ENCODE measurements at regions not wholly inside any gene's neighbourhood (a gene's known extent, or its start where the extent isn't known, plus 50 kb on each side); places are given as distances from the start of the nearest gene placed in this dataset.
"Not testable (repeated sequence)": the region's sequence is repeated elsewhere in the genome, so short reads cannot be mapped to it uniquely, and the experiment has no call there.

DNA sequence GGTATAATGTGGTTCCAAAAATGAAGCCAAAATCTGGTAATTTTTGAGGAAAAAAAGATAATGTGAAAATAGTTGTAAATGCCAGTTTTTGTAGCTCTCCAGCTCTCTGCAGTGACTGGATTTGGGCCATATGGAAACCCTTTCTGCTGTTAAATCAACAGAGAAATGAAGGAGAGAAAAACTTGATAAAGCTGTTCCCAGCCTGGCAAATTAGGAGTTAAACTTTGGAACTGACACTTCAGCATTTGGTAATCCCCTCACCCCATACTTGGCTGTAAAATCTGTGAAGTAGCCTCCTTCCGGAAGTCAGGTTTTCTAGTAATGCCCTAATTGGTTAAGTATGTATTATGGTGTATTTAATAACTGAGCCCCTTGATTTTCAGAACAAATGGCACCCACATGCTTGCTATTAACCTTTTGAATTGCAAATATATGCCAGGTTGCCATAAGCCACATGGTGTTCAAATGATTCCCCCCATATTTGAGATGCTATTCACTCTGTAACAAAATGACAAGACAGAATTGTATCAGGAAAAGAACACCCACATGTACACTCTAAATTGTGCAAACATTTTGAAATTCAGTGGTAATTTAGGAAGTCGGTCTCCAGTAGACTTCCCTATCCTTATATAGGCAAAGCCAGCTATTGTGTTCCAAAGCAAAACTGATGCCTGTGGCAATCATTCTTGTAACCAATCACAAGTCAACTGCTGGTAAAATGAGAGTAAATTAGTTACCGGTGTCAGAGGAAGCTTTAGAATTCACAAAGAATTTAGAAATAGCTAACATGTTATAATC lies 96.3 kb upstream of the ADAMTS3 start:
- Histone ChIP-seq H3K27ac (no peak overlapping the region), H3K9me3 (no peaks in the 10 kb centered on the region), H3K36me3 (no peaks in the 10 kb centered on the region), H3K4me1 (no peaks in the 10 kb centered on the region), H3K27me3 (no peaks in the 10 kb centered on the region), H3K4me3 (no peak overlapping the region)
- intact Hi-C loops (cut with DNase I; ENCODE audit: low total_unique reads): no loop called here
- no peak for TF ChIP-seq CTCF (IDR thresholded peaks at IDR 0.05)
- TF ChIP-seq POLR2AphosphoS5 (IDR thresholded peaks at IDR 0.05): no peak
- TF ChIP-seq POLR2A (IDR thresholded peaks at IDR 0.05): no peak
- no peak for DNase-seq (ENCODE audit: low spot score in 2 of 2)

DNA sequence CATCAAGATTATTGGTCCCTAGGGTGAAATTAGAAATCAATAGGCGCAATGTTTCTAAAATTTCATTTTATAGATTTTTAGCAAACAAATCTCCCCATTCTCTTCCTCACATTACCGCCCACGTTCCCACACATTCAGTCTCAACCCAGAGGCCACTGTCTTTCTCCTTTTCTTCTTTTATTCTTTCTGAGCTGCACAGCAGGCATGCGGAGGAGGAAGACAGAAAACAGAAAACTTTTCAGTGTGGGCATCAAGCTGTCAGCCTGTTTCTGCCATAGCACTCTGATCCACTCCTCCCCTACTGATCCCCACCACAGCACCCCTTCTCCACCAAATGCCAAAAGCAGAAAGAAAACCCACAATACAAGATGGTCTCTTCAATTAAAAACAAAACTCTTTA lies 94.8 kb upstream of the ADAMTS3 start:
- Histone ChIP-seq H3K36me3 (no peaks in the 10 kb centered on the region), H3K27me3 (no peaks in the 10 kb centered on the region), H3K4me1 (no peaks in the 10 kb centered on the region), H3K4me3 (no peak overlapping the region), H3K27ac (no peak overlapping the region), H3K9me3 (no peaks in the 10 kb centered on the region)
- TF ChIP-seq CTCF (IDR thresholded peaks at IDR 0.05) (no peak), POLR2AphosphoS5 (IDR thresholded peaks at IDR 0.05) (no peak), POLR2A (IDR thresholded peaks at IDR 0.05) (no peak)
- no peak for DNase-seq (ENCODE audit: low spot score in 2 of 2)
- intact Hi-C loops (cut with DNase I; ENCODE audit: low total_unique reads): no loop called here

GRCh38 chr4:72661830-72662229 lies 92.8 kb upstream of the ADAMTS3 start:
- no peak overlapping the region for H3K27ac ChIP-seq
- no peak overlapping the region for H3K4me3 ChIP-seq
- no peaks in the 10 kb centered on the region for H3K36me3 ChIP-seq
- TF ChIP-seq POLR2AphosphoS5 (IDR thresholded peaks at IDR 0.05) (no peak), POLR2A (IDR thresholded peaks at IDR 0.05) (no peak), CTCF (IDR thresholded peaks at IDR 0.05) (no peak)
- intact Hi-C loops (cut with DNase I; ENCODE audit: low total_unique reads): no loop called here
- no peaks in the 10 kb centered on the region for H3K4me1 ChIP-seq
- DNase-seq (ENCODE audit: low spot score in 2 of 2): no peak
- H3K27me3 ChIP-seq: no peaks in the 10 kb centered on the region
- no peaks in the 10 kb centered on the region for H3K9me3 ChIP-seq

- intact Hi-C loops (cut with DNase I; ENCODE audit: low total_unique reads): no loop called here
Measured at GRCh38 chr4:72641611-72642010, 72.6 kb upstream of the ADAMTS3 start.

GRCh38 chr4:72636866-72637265 lies 67.8 kb upstream of the ADAMTS3 start:
- H3K9me3 ChIP-seq; H3K27me3 ChIP-seq; H3K4me3 ChIP-seq; intact Hi-C loops (cut with DNase I; ENCODE audit: low total_unique reads); DNase-seq (ENCODE audit: low spot score in 2 of 2); H3K4me1 ChIP-seq; H3K36me3 ChIP-seq; H3K27ac ChIP-seq: not testable (repeated sequence)

More at GRCh38 chr4:72641611-72642010, 72.6 kb upstream of the ADAMTS3 start:
- Histone ChIP-seq H3K27me3 (no peaks in the 10 kb centered on the region), H3K27ac (no peak overlapping the region), H3K4me1 (no peaks in the 10 kb centered on the region), H3K9me3 (peaks cover 0 to 6% of the 10 kb centered on the region in 2 donors), H3K4me3 (no peak overlapping the region), H3K36me3 (no peaks in the 10 kb centered on the region)
- DNase-seq (ENCODE audit: low spot score in 2 of 2): no peak
- TF ChIP-seq POLR2AphosphoS5 (IDR thresholded peaks at IDR 0.05): no peak
- no peak for TF ChIP-seq CTCF (IDR thresholded peaks at IDR 0.05)
- no peak for TF ChIP-seq POLR2A (IDR thresholded peaks at IDR 0.05)

- H3K27ac ChIP-seq; DNase-seq (ENCODE audit: low spot score in 2 of 2); H3K36me3 ChIP-seq; H3K9me3 ChIP-seq; intact Hi-C loops (cut with DNase I; ENCODE audit: low total_unique reads); H3K4me1 ChIP-seq; H3K4me3 ChIP-seq; H3K27me3 ChIP-seq: not testable (repeated sequence)
Measured at GRCh38 chr4:72635931-72636330, 66.9 kb upstream of the ADAMTS3 start.

- H3K27me3 ChIP-seq; H3K4me1 ChIP-seq; intact Hi-C loops (cut with DNase I; ENCODE audit: low total_unique reads); H3K27ac ChIP-seq; H3K4me3 ChIP-seq; DNase-seq (ENCODE audit: low spot score in 2 of 2); H3K36me3 ChIP-seq; H3K9me3 ChIP-seq: not testable (repeated sequence)
Measured at GRCh38 chr4:72632253-72632652, 63.2 kb upstream of the ADAMTS3 start.

All from breast epithelium (tissue), 4 donors.